LHCN-M2 (cell line): ENCODE measurements at regions not wholly inside any gene's neighbourhood (a gene's known extent, or its start where the extent isn't known, plus 50 kb on each side); places are given as distances from the start of the nearest gene placed in this dataset.
"Not testable (repeated sequence)": the region's sequence is repeated elsewhere in the genome, so short reads cannot be mapped to it uniquely, and the experiment has no call there.

Experiments used
- DNase-seq: peaks from one replicate; pipeline ENCODE4 v3.0.0-alpha.2; 2012; ENCODE audit warnings: low read depth

GRCh38 chr1:197850918-197851317, 51.5 kb upstream of the C1orf53 start:
- DNase-seq: no peak

DNA sequence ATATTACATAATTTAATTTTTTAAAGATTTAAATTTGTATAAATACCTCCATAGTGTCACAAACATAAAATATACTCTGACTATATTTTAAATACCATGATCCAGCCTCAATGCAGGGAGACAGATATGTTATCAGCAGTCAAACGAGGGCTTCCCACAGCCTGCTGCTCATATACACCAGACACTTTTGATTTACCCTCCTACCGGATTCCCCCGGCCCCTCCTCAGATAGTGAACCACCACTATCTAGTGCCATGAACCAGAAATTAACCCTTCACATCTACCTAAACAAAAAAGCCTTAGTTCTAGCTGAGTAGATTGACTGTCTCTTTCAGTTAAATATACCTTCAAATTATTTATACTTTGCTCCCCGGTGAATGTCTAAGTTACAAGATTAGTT, 52.4 kb upstream of the C1orf53 start:
- DNase-seq: no peak

DNA sequence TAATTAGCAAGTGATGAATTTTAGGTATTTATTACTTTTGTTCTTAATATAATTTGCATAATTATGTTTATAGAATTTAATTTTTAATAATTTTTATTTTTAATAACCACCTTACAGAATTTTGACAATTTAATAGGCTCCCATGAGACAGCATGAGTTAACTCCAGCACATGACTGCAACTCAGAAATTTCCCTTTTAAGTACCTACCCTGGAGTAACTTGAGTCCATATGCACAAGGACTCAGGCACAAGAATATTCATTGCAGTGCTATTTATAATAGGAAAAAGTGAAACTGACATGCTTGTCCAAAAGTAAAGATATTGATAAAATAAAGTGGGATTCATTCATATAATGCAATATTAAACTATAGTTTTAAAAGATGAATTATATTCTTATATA, 54.1 kb upstream of the C1orf53 start:
- no peak for DNase-seq

DNA sequence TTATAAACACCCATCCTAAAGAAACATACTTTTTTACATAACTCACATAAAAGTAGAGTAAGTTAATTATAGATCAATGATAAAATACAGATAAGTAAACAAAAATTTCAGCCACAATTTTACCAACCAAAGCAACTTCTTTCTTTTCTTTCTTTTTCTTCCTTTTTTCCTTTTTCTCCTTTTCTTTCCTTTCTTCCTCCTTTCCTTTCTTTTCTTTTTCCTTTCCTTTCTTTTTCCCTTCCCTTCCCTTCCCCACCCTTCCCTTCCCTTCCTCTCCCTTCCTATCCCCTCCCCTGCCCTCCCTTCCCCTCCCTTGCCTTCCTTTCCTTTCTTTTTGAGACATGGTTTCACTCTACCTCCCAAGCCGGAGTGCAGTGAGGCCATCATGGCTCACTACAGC, 56.5 kb upstream of the C1orf53 start:
- no peak for DNase-seq

DNA sequence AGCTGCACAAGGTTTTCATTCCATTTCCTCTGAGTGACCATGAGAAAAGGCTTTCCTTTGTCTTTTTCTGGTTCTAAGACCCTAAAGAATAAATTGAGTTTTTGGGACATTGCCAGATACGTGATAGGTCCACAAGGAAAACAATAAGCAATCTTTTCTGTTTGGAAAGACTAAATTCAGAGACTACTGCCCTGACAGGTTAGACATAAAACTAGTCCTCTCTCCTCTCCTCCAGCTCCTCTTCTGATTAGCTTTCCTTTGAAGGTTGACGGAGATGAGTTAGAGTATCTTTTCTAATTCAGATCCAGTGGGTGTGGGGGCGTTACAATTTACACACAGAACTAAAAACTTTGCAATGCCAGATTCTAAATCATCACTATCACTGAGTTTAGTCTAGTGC, 57.8 kb upstream of the C1orf53 start:
- DNase-seq: no peak

- no peak for DNase-seq
Observed at GRCh38 chr1:197843401-197843800, 59.0 kb upstream of the C1orf53 start.

DNA sequence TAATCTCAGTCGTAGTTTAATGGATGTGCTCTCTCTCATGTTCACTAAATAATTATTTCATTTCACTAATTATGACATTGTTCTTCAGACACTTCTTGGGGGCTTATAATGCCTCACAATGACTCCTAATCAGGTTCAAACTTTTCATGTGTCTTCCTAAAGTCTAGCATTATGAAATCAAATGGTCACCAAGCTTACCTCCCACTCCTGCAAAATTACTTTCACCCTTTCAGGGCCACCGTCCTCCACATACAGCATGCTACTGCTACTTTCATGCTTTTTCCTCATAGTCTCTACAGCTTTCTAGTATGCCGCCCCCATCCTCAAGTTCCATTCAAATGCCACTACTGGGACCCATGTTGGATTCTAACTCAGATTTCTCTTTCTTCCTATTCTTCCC, 59.8 kb upstream of the C1orf53 start:
- no peak for DNase-seq

GRCh38 chr1:197841883-197842553, 60.4 kb upstream of the C1orf53 start:
- no peak for DNase-seq

GRCh38 chr1:197841158-197841557, 61.3 kb upstream of the C1orf53 start:
- no peak for DNase-seq

GRCh38 chr1:197839786-197840185, 62.6 kb upstream of the C1orf53 start:
- DNase-seq: not testable (repeated sequence)

- DNase-seq: peak; percentile 81
Observed at GRCh38 chr1:197838836-197839235, 63.6 kb upstream of the DENND1B start.

GRCh38 chr1:197837911-197838310, 62.6 kb upstream of the DENND1B start:
- no peak for DNase-seq

- DNase-seq: not testable (repeated sequence)
Observed at GRCh38 chr1:197836356-197836755, 61.1 kb upstream of the DENND1B start.

DNA sequence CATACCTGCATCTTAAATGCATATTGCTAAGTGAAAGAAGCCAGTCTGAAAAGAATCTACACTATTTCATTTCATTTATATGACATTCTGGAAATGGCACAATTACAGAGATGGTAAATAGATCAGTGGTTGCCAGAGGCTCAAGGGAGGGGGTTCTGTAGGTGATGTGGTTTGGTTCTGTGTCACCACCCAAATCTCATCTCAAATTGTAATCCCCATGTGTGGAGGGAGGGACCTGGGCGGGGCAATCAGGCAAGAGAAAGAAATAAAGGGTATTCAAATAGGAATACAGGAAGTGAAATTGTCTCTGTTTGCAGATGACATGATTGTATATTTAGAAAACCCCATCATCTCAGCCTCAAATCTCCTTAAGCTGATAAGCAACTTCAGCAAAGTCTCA, 53.7 kb upstream of the DENND1B start:
- DNase-seq: not testable (repeated sequence)

GRCh38 chr1:197825541-197825940, 50.3 kb upstream of the DENND1B start:
- DNase-seq: no peak
